Fibroblast of lung (primary cell): ENCODE measurements at regions not wholly inside any gene's neighbourhood (a gene's known extent, or its start where the extent isn't known, plus 50 kb on each side); places are given as distances from the start of the nearest gene placed in this dataset.

Source experiments
- DNase-seq, 2 donors: peaks; one replicate each; pipeline versions ENCODE4 v3.0.0 to v3.0.0-alpha.2; 2010; ENCODE audit warnings: low read depth in 2 of 2
- H2AFZ ChIP-seq: 2 replicates; pipeline ENCODE4 v1.5.1; 2012; ENCODE audit warnings: low read length, control low read depth, inconsistent platforms
- H3K27ac ChIP-seq: 2 replicates; pipeline ENCODE4 v1.5.1; 2011; ENCODE audit warnings: low read length, control low read depth; ENCODE audit not compliant: insufficient read depth
- H3K27me3 ChIP-seq: 2 replicates; pipeline ENCODE4 v1.5.1; 2011; ENCODE audit warnings: mild to moderate bottlenecking, low read length; ENCODE audit not compliant: control insufficient read depth, insufficient read depth
- H3K36me3 ChIP-seq: 2 replicates; pipeline ENCODE4 v1.5.1; 2011; ENCODE audit warnings: low read length; ENCODE audit not compliant: control insufficient read depth, insufficient read depth
- H3K4me1 ChIP-seq: 2 replicates; pipeline ENCODE4 v1.5.1; 2011; ENCODE audit warnings: low read length; ENCODE audit not compliant: control insufficient read depth, insufficient read depth; ENCODE audit errors: extremely low read depth
- H3K4me2 ChIP-seq: 2 replicates; pipeline ENCODE4 v1.5.1; 2011; ENCODE audit warnings: low read length, control low read depth; ENCODE audit not compliant: insufficient read depth; ENCODE audit errors: extremely low read depth
- H3K4me3 ChIP-seq, 4 experiments: fragments of 200-600 bp in 1 of 4; sonication (generic) in 1 of 4; replicated peaks in 1 of 4; 2 replicates each; pipeline ENCODE4 v1.5.1; 2011 to 2016; ENCODE audit warnings: low read length in 4 of 4, low read depth in 3 of 4, mild to moderate bottlenecking in 3 of 4, control low read depth in 2 of 4, inconsistent platforms in 1 of 4, mixed read lengths in 1 of 4; ENCODE audit not compliant: insufficient read depth in 1 of 4; ENCODE audit errors: control extremely low read depth in 1 of 4
- H3K79me2 ChIP-seq: 2 replicates; pipeline ENCODE4 v1.5.1; 2012; ENCODE audit warnings: mild to moderate bottlenecking, low read length, inconsistent platforms; ENCODE audit not compliant: control insufficient read depth, insufficient read depth
- H3K9ac ChIP-seq: 2 replicates; pipeline ENCODE4 v1.5.1; 2011; ENCODE audit warnings: mild to moderate bottlenecking, low read length, control low read depth; ENCODE audit not compliant: insufficient read depth
- H3K9me3 ChIP-seq: 2 replicates; pipeline ENCODE4 v1.5.1; 2012; ENCODE audit warnings: low read depth, low read length; ENCODE audit not compliant: control insufficient read depth, insufficient read depth
- H4K20me1 ChIP-seq: 2 replicates; pipeline ENCODE4 v1.5.1; 2011; ENCODE audit warnings: low read length; ENCODE audit not compliant: control insufficient read depth, insufficient read depth; ENCODE audit errors: extremely low read depth
- EZH2 ChIP-seq: IDR thresholded peaks from 2 replicates; pipeline ENCODE4 v1.5.1; 2012; ENCODE audit warnings: low read length, control low read depth, mild to moderate bottlenecking; ENCODE audit errors: missing control alignments
- TF ChIP-seq, protein P1 (sequence below), 2 donors: IDR thresholded peaks in 1 of 2; conservative IDR thresholded peaks in 1 of 2; 1 replicate in 1 of 2; 2 replicates in 1 of 2; pipeline ENCODE4 v1.5.1; 2011 to 2012; ENCODE audit warnings: low read length in 2 of 2, control low read depth in 1 of 2, inconsistent platforms in 1 of 2, low read depth in 1 of 2, mild to moderate bottlenecking in 1 of 2

GRCh38 chr3:94226078-94226477 is 163.2 kb downstream of the NSUN3 start:
- peak; percentile 8 to 94 for DNase-seq
- H3K9ac ChIP-seq = no peak overlapping the region
- no peaks in the 10 kb centered on the region for H3K27me3 ChIP-seq
- H3K9me3 ChIP-seq = no peaks in the 10 kb centered on the region
- no peak overlapping the region for H3K4me3 ChIP-seq
- no peaks in the 10 kb centered on the region for H3K4me1 ChIP-seq
- H4K20me1 ChIP-seq = no peaks in the 10 kb centered on the region
- TF ChIP-seq EZH2 = no peak
- TF ChIP-seq, protein P1, sequence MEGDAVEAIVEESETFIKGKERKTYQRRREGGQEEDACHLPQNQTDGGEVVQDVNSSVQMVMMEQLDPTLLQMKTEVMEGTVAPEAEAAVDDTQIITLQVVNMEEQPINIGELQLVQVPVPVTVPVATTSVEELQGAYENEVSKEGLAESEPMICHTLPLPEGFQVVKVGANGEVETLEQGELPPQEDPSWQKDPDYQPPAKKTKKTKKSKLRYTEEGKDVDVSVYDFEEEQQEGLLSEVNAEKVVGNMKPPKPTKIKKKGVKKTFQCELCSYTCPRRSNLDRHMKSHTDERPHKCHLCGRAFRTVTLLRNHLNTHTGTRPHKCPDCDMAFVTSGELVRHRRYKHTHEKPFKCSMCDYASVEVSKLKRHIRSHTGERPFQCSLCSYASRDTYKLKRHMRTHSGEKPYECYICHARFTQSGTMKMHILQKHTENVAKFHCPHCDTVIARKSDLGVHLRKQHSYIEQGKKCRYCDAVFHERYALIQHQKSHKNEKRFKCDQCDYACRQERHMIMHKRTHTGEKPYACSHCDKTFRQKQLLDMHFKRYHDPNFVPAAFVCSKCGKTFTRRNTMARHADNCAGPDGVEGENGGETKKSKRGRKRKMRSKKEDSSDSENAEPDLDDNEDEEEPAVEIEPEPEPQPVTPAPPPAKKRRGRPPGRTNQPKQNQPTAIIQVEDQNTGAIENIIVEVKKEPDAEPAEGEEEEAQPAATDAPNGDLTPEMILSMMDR (conservative IDR thresholded peaks at IDR 0.05 in 1 of 2, IDR thresholded peaks at IDR 0.05 in 1 of 2; ENCODE audit: low read depth in 1 of 2, low read length in 2 of 2) = no peak
- no peaks in the 10 kb centered on the region for H3K79me2 ChIP-seq
- H2AFZ ChIP-seq = no peak overlapping the region
- H3K36me3 ChIP-seq = no peaks in the 10 kb centered on the region
- no peak overlapping the region for H3K27ac ChIP-seq
- H3K4me2 ChIP-seq = no peak overlapping the region

DNA sequence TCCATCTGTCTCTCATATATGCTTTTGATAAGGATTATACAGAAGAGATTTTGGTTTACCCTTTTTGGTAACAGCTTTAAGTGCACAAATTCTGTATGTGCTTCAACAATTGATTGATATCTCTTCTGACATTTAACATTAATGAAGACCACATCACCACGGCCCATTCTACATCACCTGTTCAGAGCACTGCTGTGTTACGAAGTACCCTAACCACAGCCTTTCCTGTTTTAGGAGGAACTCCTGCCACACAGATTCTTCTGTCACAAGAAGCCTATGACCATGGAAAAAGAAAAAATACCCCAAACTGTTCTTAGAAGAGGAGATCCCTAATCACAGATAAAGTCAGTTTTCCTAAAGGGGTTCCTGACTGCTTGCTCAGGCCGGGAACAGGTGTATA is 170.1 kb downstream of the NSUN3 start:
- no peak overlapping the region for H3K27ac ChIP-seq
- no peak overlapping the region for H3K4me3 ChIP-seq
- no peaks in the 10 kb centered on the region for H3K36me3 ChIP-seq
- H3K9ac ChIP-seq = no peak overlapping the region
- no peak overlapping the region for H2AFZ ChIP-seq
- no peak for DNase-seq
- H3K79me2 ChIP-seq = no peaks in the 10 kb centered on the region
- no peak overlapping the region for H3K4me2 ChIP-seq
- H3K4me1 ChIP-seq = no peaks in the 10 kb centered on the region
- no peaks in the 10 kb centered on the region for H4K20me1 ChIP-seq
- H3K27me3 ChIP-seq = no peaks in the 10 kb centered on the region
- TF ChIP-seq EZH2 = no peak
- TF ChIP-seq, protein P1 (conservative IDR thresholded peaks at IDR 0.05 in 1 of 2, IDR thresholded peaks at IDR 0.05 in 1 of 2; ENCODE audit: low read depth in 1 of 2, low read length in 2 of 2) = no peak
- no peaks in the 10 kb centered on the region for H3K9me3 ChIP-seq

DNA sequence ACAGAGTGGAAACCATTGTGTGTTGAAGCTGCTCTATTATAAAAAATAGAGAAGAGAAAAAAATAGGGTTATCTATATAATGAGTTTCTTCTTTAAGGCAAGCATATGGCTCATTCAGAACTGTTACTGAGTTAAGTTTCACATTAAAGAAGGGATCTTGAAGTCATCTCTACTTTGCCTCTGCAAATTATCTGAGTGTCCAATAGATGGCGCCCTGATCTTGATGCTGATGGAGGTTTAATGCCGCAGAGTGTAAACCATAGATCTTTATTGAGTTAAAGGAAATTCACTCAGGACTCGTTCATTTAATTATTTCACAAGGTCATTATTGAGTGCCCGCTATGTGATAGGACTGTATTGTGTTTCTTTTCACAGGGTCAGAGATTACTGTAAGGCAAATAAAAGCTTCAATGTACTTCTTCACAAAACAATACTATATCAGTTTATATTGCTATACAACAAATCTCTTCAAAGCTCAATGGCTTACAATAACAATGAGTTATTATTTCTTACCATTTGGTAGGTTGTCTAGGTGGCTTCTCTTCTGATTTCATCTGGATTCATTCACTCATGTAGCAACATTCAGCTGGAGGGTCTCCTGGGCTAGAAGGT is 171.4 kb downstream of the NSUN3 start:
- Histone ChIP-seq H3K27me3 (no peaks in the 10 kb centered on the region), H3K9ac (no peak overlapping the region), H3K4me2 (no peak overlapping the region), H3K79me2 (no peaks in the 10 kb centered on the region), H2AFZ (no peak overlapping the region), H3K4me3 (no peak overlapping the region), H4K20me1 (no peaks in the 10 kb centered on the region), H3K36me3 (no peaks in the 10 kb centered on the region), H3K27ac (no peak overlapping the region), H3K4me1 (no peaks in the 10 kb centered on the region), H3K9me3 (no peaks in the 10 kb centered on the region)
- DNase-seq = peak; percentile 49 to 50
- TF ChIP-seq, protein P1 (conservative IDR thresholded peaks at IDR 0.05 in 1 of 2, IDR thresholded peaks at IDR 0.05 in 1 of 2; ENCODE audit: low read depth in 1 of 2, low read length in 2 of 2) = peak; percentile 53 to 71
- TF ChIP-seq EZH2 = no peak
